ENCODE measurements at regions not wholly inside any gene's neighbourhood (a gene's known extent, or its start where the extent isn't known, plus 50 kb on each side); places are given as distances from the start of the nearest gene placed in this dataset.

DNA sequence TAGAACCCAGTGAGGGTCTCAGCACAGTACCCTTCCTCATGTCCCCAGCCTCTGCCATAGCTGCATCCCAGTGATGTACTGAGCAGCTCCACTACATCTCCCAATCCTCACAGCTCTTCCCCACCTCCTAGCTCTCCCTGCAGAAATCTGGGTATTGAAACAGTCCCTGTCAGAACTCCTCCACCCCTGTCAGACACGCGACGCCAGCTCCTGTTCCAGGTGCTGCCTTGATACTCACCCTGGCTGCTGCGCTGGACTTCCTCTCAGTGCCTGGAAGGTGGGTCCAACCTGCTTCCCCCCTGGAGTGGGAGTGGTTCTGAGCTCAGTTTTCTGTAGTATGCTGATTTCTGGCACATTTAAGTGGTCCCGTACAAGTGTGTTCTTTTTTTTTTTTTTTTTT lies 160.9 kb upstream of the SLCO3A1 start:
- intact Hi-C loops (cut with DNase I), result no loop called here
- DNase-seq, result peak in 18 of 42 donors; percentile 12 to 54 (median 26)

DNA sequence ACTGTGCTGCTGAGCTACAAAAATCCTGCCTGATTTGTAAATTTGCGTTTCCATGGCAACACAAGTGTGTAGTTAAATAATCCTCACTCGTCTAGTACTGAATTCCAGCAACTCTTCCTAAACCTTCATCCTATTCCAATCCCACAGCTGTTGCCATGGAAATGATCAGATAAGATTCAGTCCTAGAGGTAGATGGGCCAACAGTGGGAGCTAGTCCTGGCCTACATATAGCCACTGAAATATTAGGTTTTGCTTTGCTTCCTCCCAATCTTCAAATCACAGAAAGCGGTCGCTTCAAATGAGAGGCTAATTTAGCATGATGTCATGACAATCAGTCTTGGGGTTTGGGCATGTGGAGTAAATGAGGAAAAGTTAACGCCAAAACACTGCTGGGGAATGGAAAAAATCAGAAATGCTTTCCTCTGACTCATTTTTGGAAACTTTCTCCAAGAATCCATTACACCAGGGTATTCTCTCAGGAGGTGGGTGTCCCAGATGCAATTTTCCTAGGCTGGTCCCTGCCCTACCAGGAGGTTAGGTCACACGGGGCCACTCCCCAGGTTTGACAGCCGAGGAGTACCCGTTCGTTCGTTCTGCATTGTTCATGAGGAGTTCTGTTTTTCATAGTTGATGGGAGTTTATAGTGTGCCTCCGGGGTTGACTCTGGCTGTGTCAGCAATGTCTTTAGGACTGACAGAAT lies 159.2 kb upstream of the SLCO3A1 start:
- intact Hi-C loops (cut with DNase I), result no loop called here
- DNase-seq, result peak in 11 of 42 donors; percentile 15 to 58 (median 43)

DNA sequence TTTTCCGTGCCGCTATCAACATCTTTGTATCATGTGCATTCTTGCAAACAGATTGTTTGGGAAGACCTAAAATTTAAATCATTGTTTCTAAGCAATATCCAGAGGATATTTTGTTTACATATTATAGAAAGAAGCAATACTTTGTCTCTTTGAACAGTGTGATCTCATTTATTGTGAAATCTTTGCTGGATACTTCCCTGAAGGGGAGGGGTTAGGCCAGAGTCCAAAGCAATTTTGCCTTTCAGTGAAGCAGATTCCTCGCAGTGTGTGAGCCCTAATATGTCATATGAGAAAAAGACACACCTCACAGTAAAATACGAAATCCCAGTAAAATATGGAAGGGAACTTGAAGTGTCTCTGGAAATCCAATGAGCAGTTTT lies 158.7 kb upstream of the SLCO3A1 start:
- peak in 9 of 42 donors; percentile 20 to 62 (median 31) for DNase-seq
- intact Hi-C loops (cut with DNase I), result no loop called here

DNA sequence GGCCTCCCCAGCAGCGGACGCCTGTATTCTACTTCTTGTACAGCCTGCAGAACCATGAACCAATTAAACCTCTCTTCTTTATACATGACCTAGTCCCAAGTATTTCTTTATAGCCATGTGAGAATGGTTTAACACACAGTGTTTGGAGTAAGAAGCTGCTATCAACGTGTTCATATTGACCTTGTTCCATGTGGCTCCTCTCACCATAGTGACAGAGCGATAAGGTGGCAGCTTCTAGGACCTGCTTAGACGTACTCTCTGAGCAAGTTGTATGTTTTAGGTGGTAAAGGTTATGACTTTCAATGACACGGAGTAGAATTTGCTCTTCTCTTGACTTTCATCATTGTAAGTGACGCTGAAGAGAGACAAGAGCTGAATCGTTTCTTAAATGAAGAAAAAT lies 157.7 kb upstream of the SLCO3A1 start:
- DNase-seq, result no peak
- intact Hi-C loops (cut with DNase I), result no loop called here

DNA sequence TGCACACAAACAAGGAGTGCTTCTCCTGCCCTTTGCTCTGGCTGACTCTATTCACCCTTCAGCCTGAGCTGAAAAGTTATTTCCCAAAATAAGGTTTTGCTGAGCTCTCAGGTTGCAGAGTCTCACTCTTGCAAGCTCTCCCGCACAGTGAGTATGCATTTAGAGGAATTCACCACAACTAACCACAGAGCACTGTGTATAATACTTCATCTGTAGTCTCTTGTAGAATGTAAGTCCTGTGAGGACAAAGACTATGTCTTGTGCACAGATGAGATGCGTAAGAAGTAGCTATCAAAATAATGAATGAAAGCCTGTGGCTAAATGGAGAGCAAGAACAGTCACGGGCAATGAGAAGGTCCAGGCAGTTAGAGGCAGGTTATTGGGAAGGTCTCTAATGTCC lies 156.5 kb upstream of the SLCO3A1 start:
- intact Hi-C loops (cut with DNase I), result no loop called here
- DNase-seq, result no peak

DNA sequence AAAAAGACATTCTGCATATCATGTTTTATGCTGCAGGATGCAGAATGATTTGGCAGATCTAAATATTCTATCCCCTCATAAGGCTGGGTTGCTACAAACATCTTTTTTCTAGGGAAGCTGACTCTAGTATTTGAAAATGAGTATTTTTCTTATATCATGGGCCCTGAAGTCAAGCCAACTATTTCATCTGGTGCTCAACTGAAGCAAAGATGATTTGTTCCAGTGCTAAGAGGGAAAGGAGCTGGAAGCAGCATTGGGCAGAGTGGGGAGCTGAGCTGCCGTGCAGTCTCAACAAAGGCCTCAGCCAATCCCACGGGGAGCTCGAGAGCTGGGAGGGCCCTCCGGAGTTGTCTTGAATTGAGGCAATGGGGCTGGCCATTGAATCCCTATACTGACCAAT lies 155.3 kb upstream of the SLCO3A1 start:
- intact Hi-C loops (cut with DNase I), result no loop called here
- DNase-seq, result no peak

DNA sequence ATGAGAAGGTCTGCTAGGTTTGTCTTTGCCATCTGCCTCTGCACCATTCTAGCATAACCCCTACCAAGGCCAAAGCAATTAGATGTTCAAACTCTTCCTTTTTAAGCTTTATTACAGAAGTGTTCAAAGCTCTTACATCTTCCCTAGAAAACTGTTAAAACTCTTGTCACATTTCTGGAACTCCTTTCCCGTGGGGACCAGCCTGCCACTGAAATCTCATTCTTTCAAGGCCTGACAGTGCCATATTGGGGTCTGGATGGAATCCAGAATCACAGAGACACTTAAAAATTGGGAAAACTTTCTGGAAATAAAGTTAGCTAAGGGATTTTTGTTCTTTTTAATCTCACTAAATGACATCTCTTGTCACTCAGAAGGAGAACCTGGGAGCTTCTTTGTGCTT lies 153.8 kb upstream of the SLCO3A1 start:
- DNase-seq, result no peak
- intact Hi-C loops (cut with DNase I), result loop anchor here (10.0 kb wide), 1 partner anchor 155 kb away; the partner anchor contains the start of gene SLCO3A1

DNA sequence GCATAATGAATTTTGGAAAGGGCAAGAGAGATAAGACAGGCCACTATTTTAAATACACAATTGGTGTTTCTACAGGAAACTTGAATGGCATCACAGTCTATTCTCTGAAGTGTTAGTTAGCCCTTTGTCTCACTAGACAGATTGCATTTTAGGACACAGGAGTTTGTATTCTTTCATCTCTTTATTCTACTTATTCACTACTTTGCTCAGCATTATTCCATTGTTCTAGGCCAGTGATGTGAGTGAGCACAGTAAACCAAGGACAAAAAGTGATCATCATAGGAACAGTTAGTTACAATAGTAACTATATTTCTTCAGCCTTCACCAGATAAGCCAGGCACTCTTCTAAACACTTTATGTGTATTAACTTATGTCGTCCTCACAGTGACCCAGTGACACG lies 150.2 kb upstream of the SLCO3A1 start:
- DNase-seq, result no peak
- intact Hi-C loops (cut with DNase I), result loop anchor here (10.0 kb wide), 1 partner anchor 152 kb away; the partner anchor contains the start of gene SLCO3A1

DNA sequence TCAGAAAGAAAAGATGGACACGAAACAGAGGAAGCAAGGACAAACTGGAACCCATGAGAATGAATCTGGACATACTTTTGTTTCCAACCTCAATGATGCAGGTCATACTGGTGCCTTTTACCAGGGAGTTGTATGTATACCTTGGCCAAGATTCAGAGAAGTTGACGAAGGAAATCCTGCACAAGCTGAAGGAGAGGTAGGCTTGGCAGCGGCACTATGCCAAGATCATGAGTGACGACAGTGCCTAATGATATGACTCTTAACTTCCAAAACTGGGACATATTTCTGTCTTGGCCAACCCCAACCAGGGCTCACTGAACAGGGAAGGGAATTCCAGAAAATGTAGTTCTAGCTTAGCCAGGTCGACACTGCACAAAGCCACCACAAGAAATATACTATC lies 149.2 kb upstream of the SLCO3A1 start:
- DNase-seq, result no peak
- intact Hi-C loops (cut with DNase I), result loop anchor here (10.0 kb wide), 1 partner anchor 150 kb away; the partner anchor contains the start of gene SLCO3A1

DNA sequence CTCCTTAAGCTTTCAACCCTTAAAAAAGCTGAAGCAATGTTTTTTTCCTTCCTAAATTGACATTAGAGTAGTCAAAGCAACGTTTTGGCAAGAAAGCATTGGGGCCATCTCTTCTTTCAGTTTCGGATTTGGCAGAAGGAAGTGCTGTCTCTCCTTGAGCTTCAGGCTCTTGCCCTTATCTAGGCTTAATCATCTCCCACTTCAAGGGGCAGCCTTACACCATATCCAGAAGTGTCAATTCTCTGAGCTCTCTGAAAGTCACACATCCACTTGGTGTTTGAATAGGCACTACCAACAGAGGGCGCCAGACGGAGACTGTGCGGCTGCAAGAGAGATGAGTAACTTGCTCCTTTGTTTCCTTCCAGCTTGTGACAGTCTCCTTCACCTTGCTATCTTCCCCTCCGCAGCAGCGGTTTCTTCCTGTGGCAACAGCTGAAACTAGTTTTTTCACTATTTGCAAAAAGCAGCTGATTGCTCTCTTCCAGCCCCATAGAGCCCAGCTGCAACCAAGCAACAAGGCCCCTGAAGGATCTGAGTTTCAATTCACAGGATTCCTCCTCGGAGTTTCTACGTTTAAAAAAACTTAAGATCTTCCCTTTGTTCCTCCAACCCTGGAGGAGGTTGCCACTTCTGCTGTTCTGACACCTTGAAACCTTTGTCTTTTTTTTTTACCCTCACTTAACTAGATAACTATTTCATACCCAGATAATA lies 147.0 kb upstream of the SLCO3A1 start:
- DNase-seq, result peak; percentile 66 to 96 (median 87)
- intact Hi-C loops (cut with DNase I), result loop anchor here (10.0 kb wide), 1 partner anchor 148 kb away; the partner anchor contains the start of gene SLCO3A1

DNA sequence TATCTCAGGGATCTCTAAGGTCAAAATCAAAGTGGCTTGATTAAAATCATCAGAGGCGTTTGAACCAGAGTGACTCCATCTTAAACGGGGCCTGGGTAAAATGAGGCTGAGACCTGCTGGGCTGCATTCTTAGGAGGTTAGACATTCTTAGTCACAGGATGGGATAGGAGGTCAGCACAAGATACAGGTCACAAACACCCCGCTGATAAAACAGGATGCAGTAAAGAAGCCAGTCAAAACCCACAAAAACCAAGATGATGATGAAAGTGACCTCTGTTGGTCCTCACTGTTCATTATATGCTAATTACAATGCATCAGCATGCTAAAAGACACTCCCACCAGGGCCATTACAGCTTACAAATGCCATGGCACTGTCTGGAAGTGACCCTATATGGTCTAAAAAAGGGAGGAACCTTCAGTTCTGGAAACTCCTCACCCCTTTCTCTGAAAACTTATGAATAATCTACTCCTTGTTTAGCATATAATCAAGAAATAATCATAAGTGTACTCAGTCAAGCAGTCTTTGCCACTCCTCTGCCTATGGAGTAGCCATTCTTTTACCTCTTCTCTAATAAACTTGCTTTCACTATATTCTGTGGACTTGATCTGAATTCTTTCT lies 143.3 kb upstream of the SLCO3A1 start:
- intact Hi-C loops (cut with DNase I), result no loop called here
- no peak for DNase-seq

DNA sequence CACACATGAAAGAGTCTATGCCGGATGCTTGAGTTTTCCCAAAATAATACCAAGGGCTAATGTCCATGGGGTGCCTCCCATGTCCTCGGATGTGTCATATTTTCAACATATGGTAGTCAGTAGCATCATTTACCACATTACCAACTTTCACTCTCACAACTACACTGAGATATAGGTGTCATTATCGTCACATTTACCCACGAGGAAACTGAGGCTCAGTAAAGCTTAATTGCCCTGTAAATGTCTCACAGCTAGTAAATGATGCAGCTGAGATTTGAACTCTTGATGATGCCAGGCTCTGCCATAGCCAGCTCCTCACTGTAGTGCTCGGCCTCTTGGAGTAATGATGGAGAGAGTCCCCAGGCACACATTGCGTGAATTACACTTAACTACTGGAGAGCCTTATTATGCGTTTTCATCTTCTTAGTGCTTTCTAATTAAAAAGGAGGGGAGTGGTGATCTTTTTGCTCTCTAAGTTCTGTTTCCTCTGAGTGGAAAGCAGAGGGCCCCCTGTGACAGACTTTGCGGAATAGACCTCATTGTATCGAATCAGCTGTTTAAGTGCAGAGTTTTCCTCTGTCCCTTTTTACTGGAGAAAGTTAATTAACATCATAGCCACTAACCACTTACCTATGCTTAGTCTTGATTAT lies 142.0 kb upstream of the SLCO3A1 start:
- intact Hi-C loops (cut with DNase I), result no loop called here
- DNase-seq, result peak in 2 of 42 donors; percentile 21 to 46

DNA sequence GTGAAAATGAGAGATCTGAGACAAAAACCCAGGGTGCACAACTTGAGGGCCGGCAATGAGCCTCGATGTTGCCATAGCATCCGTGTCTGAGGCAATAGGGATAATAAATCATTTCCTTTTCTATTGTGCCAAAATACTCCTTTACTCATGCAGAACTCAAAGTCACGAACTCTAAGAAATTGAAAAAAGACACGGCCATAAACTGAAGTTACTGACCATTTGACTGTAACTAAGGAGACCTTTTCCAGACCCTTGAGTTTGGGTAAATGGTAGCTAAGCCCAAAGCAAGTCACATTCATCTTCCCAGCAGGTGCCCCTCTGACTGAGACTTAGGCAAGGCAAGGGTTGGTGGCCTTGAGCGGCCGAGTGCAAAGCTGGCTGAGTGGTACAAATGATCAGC lies 141.2 kb upstream of the SLCO3A1 start:
- intact Hi-C loops (cut with DNase I), result no loop called here
- no peak for DNase-seq

DNA sequence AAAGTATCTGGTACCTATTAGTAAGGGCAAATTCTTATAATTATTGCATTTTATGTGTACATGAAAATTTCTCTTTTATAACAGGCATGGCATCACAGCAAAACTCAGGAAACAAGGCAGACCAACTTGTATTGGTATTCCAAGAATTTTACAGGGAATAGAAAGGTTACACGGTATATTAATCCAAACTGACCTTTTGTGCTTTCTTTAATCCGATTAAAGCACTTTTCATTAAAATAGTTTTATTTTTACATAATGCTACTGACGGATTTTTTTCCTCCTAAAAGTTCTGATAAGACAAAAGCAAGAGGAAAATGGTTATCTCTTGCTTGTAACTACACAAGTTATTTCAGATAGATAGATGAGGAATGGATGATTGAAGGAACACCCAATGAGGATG lies 137.0 kb upstream of the SLCO3A1 start:
- intact Hi-C loops (cut with DNase I), result no loop called here
- DNase-seq, result no peak

DNA sequence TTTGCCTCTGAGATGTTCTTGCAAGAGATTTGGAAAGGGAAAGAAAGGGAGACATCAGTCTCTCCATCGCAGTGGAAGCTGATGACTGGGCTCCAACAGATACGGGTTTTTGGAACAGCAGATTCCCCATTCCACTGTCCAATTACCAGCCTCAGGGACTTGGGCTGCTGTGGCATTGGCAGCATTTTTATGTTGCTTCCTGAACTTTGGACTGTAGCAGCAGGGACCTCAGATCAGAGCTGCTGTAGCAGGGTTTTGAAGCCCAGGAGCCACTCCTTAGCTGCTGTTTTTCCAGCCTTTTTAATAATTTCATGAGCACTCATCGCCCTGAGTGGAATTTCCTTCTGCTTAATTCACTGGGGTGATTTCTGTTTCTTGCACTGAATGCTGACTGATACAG lies 135.7 kb upstream of the SLCO3A1 start:
- no peak for DNase-seq
- intact Hi-C loops (cut with DNase I), result no loop called here

DNA sequence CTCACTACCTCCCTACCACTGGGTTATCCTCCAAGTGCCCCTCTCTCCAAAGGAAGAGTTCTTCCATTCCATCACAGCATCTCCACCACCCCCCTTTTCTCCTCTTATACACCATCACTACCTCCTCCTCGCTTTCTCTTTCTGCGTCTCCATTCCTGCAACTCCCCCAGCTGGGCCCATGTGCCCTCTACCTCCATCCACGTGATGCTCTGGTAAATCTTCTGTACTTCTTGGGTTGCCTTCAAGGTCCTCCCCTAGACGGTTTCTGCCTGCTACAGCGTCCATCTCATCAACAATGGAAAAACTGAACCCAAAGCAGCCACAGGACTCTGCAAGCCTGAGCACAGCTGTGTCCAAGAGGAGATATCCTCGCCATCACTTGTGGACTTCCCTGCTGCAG lies 129.5 kb upstream of the SLCO3A1 start:
- no peak for DNase-seq
- intact Hi-C loops (cut with DNase I), result no loop called here

DNA sequence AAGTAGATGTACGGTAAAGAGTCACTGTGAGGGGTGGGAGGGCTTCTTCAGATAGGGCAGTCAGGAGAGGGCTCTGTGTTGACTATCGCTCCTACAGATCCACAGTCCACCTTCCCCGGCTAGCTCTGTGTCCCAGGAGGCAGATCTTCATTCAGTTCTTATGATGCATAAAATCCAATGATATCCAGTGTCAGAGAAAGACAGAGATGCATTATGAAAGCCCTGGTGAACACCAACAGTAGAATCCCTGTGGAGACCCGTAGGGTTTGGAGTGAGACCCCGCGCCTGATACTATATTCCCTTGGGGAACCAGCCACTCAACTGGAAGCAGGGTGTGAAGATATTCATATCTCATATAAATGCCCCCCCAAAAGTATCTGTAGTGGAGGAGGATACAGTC lies 119.8 kb upstream of the SLCO3A1 start:
- DNase-seq, result no peak
- intact Hi-C loops (cut with DNase I), result no loop called here

DNA sequence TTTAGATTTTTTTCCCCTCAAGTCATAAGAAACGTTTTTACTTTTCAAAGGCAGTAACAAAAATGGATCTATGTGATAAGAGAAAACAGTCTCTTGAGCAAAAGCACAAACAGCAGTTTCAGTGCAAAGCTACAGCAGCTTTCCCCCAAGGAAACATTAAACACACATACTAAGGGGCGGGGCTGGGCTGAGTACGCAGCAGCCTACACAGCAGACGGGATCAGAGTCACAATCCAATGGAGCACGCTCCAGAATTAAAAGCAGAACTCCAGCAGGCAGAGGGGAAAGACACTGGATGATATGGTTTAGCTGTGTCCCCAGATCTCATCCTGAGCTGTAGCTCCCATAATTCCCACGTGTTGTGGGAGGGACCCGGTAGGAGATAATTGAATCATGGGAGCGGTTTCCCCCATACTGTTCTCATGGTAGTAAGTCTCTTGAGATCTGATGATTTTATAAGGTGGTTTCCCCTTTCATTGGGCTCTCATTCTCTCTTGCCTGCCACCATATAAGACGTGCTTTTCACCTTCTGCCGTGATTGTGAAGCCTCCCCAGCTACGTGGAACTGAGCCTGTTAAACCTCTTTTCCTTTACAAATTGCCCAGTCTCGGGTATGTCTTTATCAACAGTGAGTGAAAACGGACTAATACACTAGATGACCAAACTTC lies 116.2 kb upstream of the SLCO3A1 start:
- intact Hi-C loops (cut with DNase I), result no loop called here
- DNase-seq, result no peak

DNA sequence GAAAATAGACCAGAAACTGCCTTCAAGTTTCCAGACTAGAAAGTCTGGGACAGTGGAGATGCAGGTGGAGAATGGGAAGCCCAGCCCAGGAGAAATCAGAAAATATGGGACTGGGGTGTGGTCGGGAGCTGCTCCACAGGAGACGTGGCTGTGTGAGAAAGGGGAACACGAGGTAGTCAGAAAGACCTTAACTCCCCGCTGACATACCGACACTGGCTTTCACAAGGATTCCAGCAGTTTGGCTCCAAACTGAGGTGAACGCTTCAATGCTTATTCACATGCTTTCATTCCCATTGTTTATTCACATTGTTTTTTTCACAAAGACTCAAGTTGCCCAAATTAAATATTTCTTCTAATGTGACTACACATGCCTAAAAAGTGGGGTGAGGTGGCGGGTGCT lies 111.5 kb upstream of the SLCO3A1 start:
- intact Hi-C loops (cut with DNase I), result no loop called here
- DNase-seq, result no peak

Measured in head of caudate nucleus (tissue), 42 donors.